Gastroesophageal sphincter (tissue), 4 donors: ENCODE measurements at regions not wholly inside any gene's neighbourhood (a gene's known extent, or its start where the extent isn't known, plus 50 kb on each side); places are given as distances from the start of the nearest gene placed in this dataset.

Experiments
- ATAC-seq: fragments of 150-250 bp; one replicate; pipeline ENCODE4 v1.9.1; 2016; ENCODE audit warnings: mild to moderate bottlenecking, moderate library complexity
- H3K27ac ChIP-seq, 4 donors: fragments of 200-600 bp; sonication (generic) in 3 of 4; 1 replicate in 3 of 4; 2 replicates in 1 of 4; pipeline ENCODE4 v1.5.1; 2016 to 2019
- H3K27me3 ChIP-seq: fragments of 200-600 bp; sonication (generic); one replicate; pipeline ENCODE4 v1.5.1; 2019
- H3K36me3 ChIP-seq, 2 donors: fragments of 200-600 bp; sonication (generic); one replicate each; pipeline ENCODE4 v1.5.1; 2019; ENCODE audit warnings: control low read depth in 1 of 2
- H3K4me1 ChIP-seq, 3 donors: fragments of 200-600 bp; sonication (generic); 1 replicate in 2 of 3; 2 replicates in 1 of 3; pipeline ENCODE4 v1.5.1; 2016 to 2019; ENCODE audit warnings: control low read depth in 2 of 3
- H3K4me3 ChIP-seq, 2 donors: fragments of 200-600 bp; sonication (generic); one replicate each; pipeline ENCODE4 v1.5.1; 2019; ENCODE audit warnings: mild to moderate bottlenecking in 1 of 2, moderate library complexity in 1 of 2
- H3K9me3 ChIP-seq, 3 donors: fragments of 200-600 bp; sonication (generic); one replicate each; pipeline ENCODE4 v1.5.1; 2017 to 2019; ENCODE audit warnings: control low read depth in 2 of 3
- EP300 ChIP-seq: sonication (generic); formaldehyde crosslinking; IDR thresholded peaks from one replicate; pipeline ENCODE4 v1.6.1; 2017; ENCODE audit warnings: antibody characterized with exemption, mild to moderate bottlenecking
- POLR2A ChIP-seq, 2 donors: fragments of 450-650 bp; IDR thresholded peaks; one replicate each; pipeline ENCODE4 v1.6.1; 2017; ENCODE audit warnings: antibody characterized with exemption in 2 of 2, mild to moderate bottlenecking in 2 of 2, moderate library complexity in 1 of 2
- POLR2AphosphoS5 ChIP-seq: sonication (generic); formaldehyde crosslinking; IDR thresholded peaks from one replicate; pipeline ENCODE4 v1.6.1; 2017; ENCODE audit warnings: antibody characterized with exemption
- WGBS, 2 donors: methylation state at CpG; one replicate each; pipeline ENCODE4 v1.1.5; 2018; ENCODE audit warnings: low coverage in 1 of 2; 5-methylcytosine and 5-hydroxymethylcytosine counted together
- TF ChIP-seq, protein P1 (sequence below), 4 experiments: fragments of 200-600 bp in 2 of 4; fragments of 450-650 bp in 2 of 4; sonication (generic) in 1 of 4; IDR thresholded peaks; one replicate each; pipeline ENCODE4 v1.5.1; 2017 to 2019; ENCODE audit warnings: antibody characterized with exemption in 4 of 4, mild to moderate bottlenecking in 2 of 4, moderate library complexity in 2 of 4

DNA sequence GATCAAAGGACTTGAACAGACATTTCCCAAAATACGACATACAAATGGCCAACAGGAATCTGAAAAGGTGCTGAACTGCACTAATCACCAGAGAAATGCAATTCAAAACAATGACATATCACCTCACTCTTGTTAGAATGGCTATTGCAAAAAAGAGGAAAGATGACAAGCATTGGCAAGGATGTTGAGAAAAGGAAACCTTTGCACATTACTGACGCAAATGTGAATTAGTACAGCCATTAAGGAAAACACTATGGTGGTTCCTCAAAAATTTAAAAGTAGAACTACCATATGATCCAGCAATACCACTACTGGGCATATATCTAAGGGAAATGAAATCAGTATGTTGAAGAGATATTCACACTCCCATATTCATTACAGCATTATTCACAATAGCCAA lies 57.7 kb upstream of the ASPRV1 start:
- no peaks in the 10 kb centered on the region for H3K27me3 ChIP-seq
- no peak overlapping the region for H3K27ac ChIP-seq
- H3K9me3 ChIP-seq = no peaks in the 10 kb centered on the region
- H3K36me3 ChIP-seq = peaks cover 0 to 19% of the 10 kb centered on the region in 2 donors
- no peak for TF ChIP-seq EP300
- no peak for ATAC-seq
- H3K4me1 ChIP-seq = no peaks in the 10 kb centered on the region
- no peak overlapping the region for H3K4me3 ChIP-seq
- WGBS, 2 donors = 88 to 96% methylated on average over 2 of the region's 2 CpGs

DNA sequence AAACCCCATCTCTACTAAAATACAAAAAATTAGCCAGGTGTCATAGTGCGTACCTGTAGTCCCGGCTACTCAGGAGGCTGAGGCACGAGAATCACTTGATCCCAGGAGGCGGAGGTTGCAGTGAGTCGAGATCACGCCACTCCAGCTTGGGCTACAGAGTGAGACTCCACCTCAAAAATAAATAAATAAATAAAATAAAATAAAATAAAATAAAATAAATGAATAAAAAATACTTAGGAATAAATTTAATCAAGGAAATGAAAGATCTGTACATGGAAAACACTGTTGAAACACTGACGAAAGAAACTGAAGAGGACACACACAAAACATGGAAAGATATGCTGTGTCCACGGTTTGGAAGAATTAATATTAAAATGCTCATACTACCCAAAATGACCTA lies 56.5 kb upstream of the ASPRV1 start:
- Histone ChIP-seq H3K9me3 (no peaks in the 10 kb centered on the region), H3K36me3 (peaks cover 0 to 19% of the 10 kb centered on the region in 2 donors), H3K4me1 (no peaks in the 10 kb centered on the region), H3K4me3 (no peak overlapping the region), H3K27ac (no peak overlapping the region), H3K27me3 (no peaks in the 10 kb centered on the region)
- ATAC-seq = no peak
- TF ChIP-seq POLR2AphosphoS5 (no peak), EP300 (no peak), POLR2A (IDR thresholded peaks at IDR 0.05) (no peak)
- TF ChIP-seq, protein P1, sequence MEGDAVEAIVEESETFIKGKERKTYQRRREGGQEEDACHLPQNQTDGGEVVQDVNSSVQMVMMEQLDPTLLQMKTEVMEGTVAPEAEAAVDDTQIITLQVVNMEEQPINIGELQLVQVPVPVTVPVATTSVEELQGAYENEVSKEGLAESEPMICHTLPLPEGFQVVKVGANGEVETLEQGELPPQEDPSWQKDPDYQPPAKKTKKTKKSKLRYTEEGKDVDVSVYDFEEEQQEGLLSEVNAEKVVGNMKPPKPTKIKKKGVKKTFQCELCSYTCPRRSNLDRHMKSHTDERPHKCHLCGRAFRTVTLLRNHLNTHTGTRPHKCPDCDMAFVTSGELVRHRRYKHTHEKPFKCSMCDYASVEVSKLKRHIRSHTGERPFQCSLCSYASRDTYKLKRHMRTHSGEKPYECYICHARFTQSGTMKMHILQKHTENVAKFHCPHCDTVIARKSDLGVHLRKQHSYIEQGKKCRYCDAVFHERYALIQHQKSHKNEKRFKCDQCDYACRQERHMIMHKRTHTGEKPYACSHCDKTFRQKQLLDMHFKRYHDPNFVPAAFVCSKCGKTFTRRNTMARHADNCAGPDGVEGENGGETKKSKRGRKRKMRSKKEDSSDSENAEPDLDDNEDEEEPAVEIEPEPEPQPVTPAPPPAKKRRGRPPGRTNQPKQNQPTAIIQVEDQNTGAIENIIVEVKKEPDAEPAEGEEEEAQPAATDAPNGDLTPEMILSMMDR (IDR thresholded peaks at IDR 0.05) = no peak
- WGBS, 2 donors = 88 to 93% methylated on average over 2 to 3 of the region's 8 CpGs

DNA sequence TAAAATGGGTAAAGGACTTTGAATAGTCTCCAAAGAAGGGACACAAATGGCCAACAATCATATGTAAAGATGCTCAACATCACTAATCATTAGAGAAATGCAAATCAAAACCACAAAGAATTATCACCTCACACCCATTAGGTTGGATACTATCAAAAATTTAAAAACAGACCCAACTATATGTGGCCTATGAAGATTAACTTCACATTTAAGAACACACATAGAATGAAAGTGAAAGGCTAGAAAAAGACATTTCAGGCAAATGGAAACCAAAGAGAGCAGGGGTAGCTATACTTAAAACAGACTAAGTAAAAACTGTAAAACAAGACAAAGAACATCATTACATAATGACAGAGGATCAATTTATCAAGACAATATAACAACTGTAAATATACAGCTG lies 53.5 kb upstream of the ASPRV1 start:
- Histone ChIP-seq H3K27ac (no peak overlapping the region), H3K9me3 (no peaks in the 10 kb centered on the region), H3K4me3 (no peak overlapping the region), H3K36me3 (peaks cover 0 to 28% of the 10 kb centered on the region in 2 donors), H3K27me3 (no peaks in the 10 kb centered on the region), H3K4me1 (no peaks in the 10 kb centered on the region)
- ATAC-seq = no peak
- TF ChIP-seq, protein P1 (IDR thresholded peaks at IDR 0.05) = no peak
- TF ChIP-seq POLR2A (IDR thresholded peaks at IDR 0.05) (no peak), POLR2AphosphoS5 (no peak), EP300 (no peak)

DNA sequence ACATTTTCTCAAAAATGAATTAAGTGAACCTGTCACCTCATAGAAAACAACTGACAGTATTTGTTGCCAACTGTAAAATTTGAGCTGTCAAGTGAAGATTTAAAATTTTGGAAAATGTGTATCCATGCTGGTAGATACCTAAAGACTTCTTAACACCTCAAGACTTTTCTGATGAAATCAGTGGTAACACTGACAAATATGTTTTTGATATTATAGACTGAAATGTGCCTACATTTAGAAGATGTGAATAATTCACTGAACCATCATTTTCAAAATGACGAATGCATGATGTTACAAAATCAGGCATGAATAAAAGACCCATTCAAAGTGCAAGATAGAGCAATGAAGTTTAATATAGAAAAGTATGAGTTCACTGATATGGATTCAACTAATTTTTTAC lies 51.5 kb upstream of the ASPRV1 start:
- Histone ChIP-seq H3K27me3 (no peaks in the 10 kb centered on the region), H3K9me3 (no peaks in the 10 kb centered on the region), H3K27ac (no peak overlapping the region), H3K4me3 (no peak overlapping the region), H3K36me3 (peaks cover 0 to 28% of the 10 kb centered on the region in 2 donors), H3K4me1 (no peaks in the 10 kb centered on the region)
- TF ChIP-seq, protein P1 (IDR thresholded peaks at IDR 0.05) = no peak
- TF ChIP-seq POLR2A (IDR thresholded peaks at IDR 0.05) (no peak), EP300 (no peak), POLR2AphosphoS5 (no peak)
- ATAC-seq = no peak
- WGBS, 2 donors = 83 to 100% methylated on average over 1 of the region's 1 CpG

DNA sequence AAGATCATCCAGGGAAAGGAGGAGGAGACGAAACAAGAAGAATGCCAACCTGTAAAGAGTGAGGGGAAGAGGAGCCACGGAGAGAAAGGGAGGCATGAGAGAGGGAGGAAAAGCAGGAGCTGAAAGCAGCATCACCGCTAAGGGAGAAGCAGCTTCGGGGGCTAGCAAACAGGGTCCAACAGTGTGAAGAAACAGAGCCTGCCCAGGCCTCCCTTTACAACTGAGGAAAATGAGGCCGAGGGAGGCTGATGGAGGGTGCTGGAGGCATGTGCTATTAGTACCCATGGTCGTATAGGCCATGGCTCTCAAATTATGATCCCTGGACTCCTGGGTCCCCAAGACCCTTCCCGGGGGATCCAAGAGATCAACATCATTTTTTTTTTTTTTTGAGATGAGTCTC lies 50.4 kb upstream of the ASPRV1 start:
- Histone ChIP-seq H3K27ac (no peak overlapping the region), H3K36me3 (peaks cover 0 to 20% of the 10 kb centered on the region in 2 donors), H3K4me3 (no peak overlapping the region), H3K4me1 (no peaks in the 10 kb centered on the region), H3K9me3 (no peaks in the 10 kb centered on the region), H3K27me3 (no peaks in the 10 kb centered on the region)
- no peak for TF ChIP-seq EP300
- no peak for TF ChIP-seq POLR2A (IDR thresholded peaks at IDR 0.05)
- TF ChIP-seq POLR2AphosphoS5 = no peak
- TF ChIP-seq, protein P1 (IDR thresholded peaks at IDR 0.05) = no peak
- ATAC-seq = no peak
- 90 to 92% methylated on average over 4 to 7 of the region's 7 CpGs for WGBS, 2 donors
